Amygdala (tissue), 56 donors: ENCODE measurements at regions not wholly inside any gene's neighbourhood (a gene's known extent, or its start where the extent isn't known, plus 50 kb on each side); places are given as distances from the start of the nearest gene placed in this dataset.
"Not testable (repeated sequence)": the region's sequence is repeated elsewhere in the genome, so short reads cannot be mapped to it uniquely, and the experiment has no call there.

Experiments
- DNase-seq, 56 donors: peaks; one replicate each; lab custom pipeline; 2025; lab: John Stamatoyannopoulos, UW

GRCh38 chr5:86125731-86126601 is 491.8 kb upstream of the COX7C start:
- no peak for DNase-seq

DNA sequence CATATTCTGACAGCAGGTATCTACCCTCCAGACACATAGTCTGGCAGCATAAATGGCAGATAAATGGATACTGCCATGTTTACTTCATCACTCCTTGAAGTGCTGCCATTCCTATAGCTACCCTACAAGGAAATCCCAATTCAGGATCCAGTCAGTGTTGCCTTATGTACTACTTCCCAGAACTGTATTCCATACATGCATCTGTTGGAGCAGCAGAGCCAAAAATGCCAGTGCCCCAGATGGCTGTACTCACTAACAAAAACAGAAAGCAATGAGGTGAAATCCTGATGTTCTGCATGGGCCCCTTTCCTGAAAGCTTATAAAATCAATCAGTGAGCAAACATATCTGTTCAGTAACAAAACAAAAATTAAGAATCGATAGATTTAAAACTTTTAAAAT is 490.0 kb upstream of the COX7C start:
- DNase-seq: no peak

- DNase-seq: no peak
Measured at GRCh38 chr5:86129009-86129408, 488.7 kb upstream of the COX7C start.

GRCh38 chr5:86137297-86137696 is 480.4 kb upstream of the COX7C start:
- no peak for DNase-seq

- no peak for DNase-seq
Measured at GRCh38 chr5:86143837-86144236, 473.9 kb upstream of the COX7C start.

DNA sequence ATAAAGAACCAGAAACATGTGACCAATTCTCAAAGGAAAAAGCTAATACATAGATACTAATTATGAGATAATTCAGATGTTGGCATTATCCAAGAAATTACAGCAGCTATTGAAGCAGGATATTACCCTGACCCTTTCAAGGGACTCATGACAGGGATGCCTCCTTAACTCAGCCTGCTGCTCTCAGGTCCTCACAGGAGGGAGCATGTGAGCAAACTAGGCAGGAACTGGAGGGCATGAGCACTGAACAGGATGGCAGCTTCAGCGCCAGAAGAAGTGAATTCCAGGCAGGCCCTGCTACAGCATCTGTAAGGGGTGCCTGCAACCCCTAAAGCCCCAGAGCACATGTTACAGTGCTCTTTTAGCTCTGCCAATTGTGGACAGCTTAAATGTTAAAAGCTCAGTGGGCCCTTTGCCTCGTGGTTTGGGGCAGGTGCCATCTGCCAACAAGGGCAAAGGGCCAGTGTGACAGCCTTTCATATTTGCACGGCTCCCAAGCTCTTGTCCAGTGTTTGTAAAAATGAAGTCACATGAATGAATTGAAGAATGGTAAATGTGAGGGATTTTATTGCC is 464.7 kb upstream of the COX7C start:
- no peak for DNase-seq

GRCh38 chr5:86155796-86156195 is 461.9 kb upstream of the COX7C start:
- DNase-seq: peak in 1 of 56 donors; percentile 2

DNA sequence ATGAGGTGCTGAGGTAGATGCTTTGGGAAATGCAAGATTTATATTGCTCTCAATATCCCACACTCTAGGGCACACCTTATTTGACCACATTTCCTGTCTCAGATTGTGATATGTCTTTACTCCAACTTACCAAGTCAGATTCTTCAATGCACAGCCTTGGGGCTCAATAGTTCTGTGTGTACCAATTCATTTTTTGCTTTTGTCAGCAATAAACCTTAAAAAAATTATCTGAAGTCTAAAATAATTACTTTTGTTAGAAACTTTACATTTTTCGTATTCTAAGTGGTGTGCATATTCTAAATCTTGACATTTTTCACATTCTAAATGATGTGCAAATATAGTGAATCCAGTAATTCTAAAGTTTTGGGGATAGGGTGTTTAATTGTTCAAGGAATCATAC is 447.5 kb upstream of the COX7C start:
- no peak for DNase-seq

- no peak for DNase-seq
Measured at GRCh38 chr5:86175224-86175623, 442.5 kb upstream of the COX7C start.

DNA sequence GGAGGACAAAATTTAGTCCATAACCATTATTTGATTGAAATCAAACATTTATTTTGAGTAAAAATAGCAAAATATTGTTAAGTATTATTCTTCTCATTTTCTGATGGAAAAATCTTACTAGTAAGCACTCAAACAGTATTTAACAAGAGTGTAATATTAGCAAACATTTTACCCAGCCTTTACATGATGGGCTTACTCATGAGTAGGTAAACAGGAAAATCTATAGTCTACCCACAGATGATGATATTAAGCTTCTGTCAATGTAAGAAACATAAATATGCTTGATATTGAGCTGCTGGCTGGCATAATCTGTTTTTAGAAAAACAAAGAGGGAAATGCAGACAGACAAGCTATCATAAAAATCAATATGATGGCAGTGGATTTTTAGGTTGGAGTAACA is 418.5 kb upstream of the COX7C start:
- DNase-seq: no peak

DNA sequence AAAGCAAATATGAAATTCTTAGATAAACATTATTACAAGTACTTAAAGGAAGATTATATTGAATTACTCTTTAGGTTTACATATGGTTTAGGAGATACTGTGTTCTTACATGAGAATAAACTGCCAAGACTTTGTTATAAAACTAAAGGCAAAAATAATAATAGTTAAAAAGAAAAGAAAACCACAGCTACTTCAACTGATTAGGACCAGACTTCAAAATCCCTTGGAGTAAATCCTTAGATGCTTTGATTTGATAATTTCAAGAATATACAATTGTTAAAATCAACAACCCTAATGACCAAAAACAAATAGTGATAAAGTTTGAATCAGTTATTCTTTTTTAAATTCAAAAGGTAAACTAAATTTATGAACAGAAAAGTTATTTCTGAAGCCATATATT is 389.6 kb upstream of the COX7C start:
- no peak for DNase-seq

DNA sequence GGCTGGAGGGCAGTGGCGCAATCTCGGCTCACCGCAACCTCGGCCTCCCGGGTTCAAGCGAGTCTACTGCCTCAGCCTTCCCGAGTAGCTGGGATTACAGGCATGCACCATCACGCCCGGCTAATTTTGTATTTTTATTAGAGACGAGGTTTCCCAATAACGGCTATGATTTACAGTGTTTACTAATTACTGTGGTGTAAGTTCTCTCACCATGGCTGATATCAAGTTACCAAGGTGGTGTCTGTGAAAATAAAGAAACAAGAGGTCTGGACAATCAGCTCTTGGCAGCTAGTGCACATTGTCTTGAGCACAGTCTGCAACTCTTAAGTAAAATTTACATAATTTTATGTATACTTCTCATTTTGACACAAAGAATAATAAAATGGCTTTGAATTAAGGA is 385.5 kb upstream of the COX7C start:
- DNase-seq: no peak

GRCh38 chr5:86244153-86244552 is 373.6 kb upstream of the COX7C start:
- DNase-seq: no peak

DNA sequence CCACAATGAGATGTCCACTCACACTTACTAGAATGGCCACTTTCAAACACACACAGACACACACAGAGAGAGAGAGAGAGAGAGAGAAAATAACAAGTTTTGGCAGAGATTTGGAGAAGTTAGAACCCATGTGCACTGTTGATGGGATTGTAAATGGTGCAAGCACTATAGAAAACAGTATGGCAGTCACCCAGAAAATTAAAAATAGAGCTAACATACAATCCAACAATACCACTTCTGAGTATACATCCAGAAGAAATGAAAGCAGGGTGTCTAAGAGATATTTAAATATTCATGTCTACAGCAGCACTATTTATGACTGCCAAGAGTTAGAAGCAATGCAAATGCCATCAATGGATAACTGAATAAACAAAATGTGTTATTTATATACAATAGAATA is 359.9 kb upstream of the COX7C start:
- no peak for DNase-seq

DNA sequence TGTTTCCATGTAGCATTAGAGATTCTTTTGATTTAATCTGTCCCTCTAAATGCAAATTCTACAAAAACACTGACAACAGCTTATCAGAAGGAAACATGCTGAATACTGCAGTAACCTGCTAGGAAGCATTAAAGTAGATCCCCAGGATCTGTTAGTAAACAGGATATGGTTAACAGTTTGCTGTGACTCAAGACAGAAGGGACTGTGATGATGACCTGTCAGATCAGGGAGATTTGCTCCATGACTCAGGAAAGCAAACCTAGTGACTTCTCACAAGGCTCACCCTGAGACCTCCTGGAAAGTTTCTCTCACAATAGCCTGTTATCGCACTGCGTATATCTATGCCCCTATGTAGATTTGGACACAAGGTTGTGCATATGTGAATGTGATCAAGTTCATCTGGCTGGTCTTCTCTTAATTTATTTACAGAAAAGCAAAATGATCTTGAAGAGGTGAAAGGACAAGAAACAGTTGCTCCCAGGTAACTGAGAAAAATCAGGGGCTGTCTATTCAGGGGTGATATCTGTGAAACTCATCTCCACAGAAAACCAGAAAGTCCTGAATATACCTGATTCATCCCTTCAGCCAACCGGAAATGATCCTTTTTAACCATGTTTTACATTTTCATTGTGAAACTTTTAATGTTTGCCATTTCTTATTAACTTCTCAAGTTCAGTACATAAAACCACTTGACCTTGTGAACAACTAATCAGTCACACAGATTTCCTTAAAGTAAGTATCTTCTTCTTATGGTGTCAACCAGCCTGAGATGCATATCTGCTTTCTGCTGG is 333.1 kb upstream of the COX7C start:
- DNase-seq: not testable (repeated sequence)

GRCh38 chr5:86287437-86287836 is 330.3 kb upstream of the COX7C start:
- DNase-seq: not testable (repeated sequence)

- DNase-seq: not testable (repeated sequence)
Measured at GRCh38 chr5:86289786-86290185, 328.0 kb upstream of the COX7C start.

- not testable (repeated sequence) for DNase-seq
Measured at GRCh38 chr5:86292811-86293210, 324.9 kb upstream of the COX7C start.

DNA sequence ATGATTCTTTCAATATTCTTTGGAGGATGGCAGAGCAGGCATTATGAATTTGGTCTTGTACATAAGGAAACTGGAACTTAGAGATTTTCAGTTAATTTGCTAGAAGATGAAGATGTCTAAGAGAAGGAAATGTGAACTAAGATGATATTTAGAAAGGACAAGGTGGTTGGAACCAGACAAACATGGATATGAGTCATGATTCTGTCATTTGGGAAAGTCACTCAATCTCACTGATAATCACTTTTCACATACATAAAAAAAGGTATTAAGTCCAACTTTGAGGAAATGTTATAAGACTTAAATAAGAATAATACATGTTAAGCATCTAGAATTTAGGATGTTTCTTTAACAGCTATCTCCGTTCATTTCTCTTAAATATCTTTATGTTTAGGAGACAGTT is 315.1 kb upstream of the COX7C start:
- not testable (repeated sequence) for DNase-seq

DNA sequence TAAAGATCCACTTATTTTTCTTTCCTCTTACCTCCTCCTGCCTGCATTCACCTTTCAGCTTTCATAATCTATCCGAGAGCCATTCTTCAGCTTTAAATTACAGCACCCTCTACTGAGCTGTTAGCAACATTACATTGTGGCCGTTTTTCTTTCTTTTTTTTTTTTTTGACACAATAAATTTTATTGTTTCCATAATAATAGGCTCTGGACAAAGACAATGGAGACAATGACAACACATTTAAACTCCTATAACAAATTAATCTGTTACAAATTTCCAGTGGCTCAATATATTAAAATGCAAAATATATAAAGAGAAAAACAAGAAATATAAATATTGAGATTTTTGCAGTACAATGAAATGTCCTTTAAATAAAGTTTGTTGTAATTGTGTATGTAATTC is 312.7 kb upstream of the COX7C start:
- not testable (repeated sequence) for DNase-seq

GRCh38 chr5:86314951-86315350 is 302.8 kb upstream of the COX7C start:
- DNase-seq: no peak
